DMS114 treated with DMSO at 0.1 percent for 48 hours (cell line): ENCODE measurements at regions not wholly inside any gene's neighbourhood (a gene's known extent, or its start where the extent isn't known, plus 50 kb on each side); places are given as distances from the start of the nearest gene placed in this dataset.
"Not testable (repeated sequence)": the region's sequence is repeated elsewhere in the genome, so short reads cannot be mapped to it uniquely, and the experiment has no call there.

Source experiments
- DNase-seq: peaks from one replicate; lab custom pipeline; 2025; ENCODE audit not compliant: unreplicated experiment; lab: John Stamatoyannopoulos, UW

DNA sequence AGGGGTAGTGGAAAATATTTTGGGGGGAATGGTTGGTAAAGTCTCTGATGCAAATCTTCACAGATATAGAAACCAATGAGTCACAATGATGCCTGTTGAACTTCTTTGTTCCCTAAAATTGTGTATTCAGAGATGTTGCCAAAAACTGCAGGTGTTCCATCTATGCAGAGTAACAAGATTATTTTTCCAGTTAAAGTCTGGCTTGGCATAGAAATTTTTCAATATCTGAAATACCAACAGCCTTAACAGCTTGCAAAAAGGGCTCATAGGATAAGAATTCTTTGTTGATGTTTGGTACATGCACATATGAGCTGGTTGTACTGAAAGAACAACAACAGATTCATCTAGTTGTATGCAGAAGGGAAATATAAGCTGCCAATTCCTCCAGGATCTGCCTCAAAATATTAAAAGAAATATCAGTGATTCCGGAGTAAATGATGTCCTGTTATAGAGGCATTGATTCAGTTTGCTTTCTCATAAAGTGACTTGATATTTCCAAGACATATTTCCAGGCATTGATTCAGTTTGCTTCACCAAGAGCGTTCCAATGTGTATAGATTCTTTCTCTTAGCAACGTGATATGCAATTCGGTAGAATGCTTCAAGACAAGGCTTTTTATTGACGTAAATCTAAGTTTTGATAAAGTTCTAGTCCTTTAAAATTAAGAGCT lies 564.4 kb downstream of the TMA16 start:
- no peak for DNase-seq

DNA sequence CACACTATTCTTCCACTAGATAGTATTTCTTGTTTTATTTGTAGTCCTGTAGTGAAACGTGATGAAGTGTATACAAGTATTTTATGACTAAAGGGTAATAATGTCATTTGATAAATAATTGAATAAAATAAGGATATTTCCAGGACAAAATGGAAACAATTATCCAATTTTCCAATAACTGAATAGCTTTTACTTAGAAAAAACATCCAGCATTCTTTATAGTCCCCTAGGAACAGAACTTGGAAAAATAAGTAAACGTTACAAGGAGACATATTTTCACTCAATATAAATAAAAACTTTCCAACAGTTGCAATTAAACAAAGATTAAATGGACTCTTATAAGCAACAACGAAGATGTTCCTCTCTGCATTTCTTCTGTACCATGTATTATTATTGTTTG lies 566.0 kb downstream of the TMA16 start:
- no peak for DNase-seq

DNA sequence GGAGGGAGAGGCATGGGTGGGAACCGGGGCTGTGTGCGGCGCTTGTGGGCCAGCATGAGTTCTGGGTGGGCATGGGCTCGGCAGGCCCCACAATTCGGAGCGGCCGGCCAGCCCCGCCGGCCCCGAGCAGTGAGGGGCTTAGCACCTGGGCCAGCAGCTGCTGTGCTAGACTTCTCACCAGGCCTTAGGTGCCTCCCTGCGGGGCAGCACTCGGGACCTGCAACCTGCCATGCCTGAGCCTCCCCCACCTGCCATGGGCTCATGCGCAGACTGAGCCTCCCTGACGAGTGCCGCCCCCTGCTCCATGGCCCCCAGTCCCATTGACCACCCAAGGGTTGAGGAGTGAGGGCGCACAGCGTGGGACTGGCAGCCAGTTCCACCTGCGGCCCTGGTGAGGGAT lies 573.9 kb downstream of the TMA16 start:
- DNase-seq, result no peak

DNA sequence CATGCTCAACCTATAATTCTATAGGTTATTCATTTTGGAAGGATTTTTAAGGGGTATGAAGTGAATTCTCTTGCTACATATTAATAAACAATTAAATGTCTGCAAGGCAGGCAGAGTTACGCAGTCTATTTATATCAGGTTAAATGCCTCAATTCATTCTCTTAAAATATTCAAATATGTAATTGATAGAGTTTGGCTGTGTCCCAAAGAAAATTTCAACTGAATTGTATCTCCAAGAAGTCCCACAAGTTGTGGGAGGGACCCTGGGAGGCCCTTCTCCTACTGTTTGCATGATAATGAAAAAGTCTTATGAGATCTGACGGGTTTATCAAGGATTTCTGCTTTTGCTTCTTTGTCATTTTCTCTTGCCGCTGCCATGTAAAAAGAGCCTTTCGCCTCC lies 576.1 kb downstream of the TMA16 start:
- DNase-seq, result no peak

DNA sequence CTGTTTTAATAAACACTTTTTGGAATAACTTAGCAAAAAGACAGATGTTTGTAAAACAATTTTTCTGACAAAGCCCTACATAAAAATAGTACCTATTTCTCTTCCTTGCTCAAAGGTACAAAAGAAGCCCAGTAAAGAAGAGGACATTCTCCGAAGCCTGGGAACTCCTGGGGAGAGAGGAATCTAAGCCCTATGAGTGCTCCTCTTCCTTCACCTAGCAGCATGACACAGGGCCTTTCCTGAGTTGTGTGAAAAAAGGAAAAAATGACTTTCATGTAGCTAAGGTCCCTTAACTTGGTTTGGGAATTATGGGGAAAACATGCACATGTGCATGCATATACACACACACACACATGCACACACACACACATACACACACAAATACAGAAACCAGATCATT lies 586.9 kb downstream of the TMA16 start:
- no peak for DNase-seq

DNA sequence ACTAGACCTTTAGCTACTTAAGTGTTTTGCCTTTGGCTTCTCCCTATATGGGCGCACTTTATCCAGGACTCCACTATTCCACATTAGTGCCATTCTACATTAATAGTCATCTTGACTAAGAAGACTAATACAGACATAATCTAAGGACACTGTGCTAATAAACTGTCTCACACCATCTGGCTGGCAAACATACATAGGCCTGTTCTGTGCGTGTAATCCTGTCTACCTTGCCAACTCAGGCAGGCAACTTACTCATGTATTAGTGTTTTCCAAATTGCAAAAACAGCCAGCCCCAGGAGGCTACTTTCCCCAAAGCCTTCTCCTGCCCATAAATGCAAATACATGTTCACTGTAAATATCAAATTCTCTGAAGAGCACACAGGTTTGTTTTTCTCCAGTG lies 587.3 kb downstream of the TMA16 start:
- no peak for DNase-seq

DNA sequence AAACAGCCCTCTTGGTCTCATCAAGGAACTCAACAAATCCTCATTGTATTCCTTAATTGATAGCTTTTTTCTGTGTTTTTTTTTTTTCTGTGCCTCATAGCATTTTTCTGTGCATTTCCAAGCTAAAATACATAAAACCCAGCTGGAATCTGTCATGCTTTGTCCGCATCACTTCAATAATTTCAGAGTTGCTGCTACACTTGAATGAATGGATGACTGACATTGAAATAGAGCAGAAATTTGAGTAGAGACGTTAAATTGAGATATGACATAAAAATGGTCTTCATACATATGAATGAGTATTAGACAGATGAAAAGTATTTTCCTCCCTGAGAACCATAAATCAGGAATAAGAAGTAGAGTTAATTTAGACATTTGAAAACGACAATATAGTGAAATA lies 593.2 kb downstream of the TMA16 start:
- DNase-seq, result no peak

DNA sequence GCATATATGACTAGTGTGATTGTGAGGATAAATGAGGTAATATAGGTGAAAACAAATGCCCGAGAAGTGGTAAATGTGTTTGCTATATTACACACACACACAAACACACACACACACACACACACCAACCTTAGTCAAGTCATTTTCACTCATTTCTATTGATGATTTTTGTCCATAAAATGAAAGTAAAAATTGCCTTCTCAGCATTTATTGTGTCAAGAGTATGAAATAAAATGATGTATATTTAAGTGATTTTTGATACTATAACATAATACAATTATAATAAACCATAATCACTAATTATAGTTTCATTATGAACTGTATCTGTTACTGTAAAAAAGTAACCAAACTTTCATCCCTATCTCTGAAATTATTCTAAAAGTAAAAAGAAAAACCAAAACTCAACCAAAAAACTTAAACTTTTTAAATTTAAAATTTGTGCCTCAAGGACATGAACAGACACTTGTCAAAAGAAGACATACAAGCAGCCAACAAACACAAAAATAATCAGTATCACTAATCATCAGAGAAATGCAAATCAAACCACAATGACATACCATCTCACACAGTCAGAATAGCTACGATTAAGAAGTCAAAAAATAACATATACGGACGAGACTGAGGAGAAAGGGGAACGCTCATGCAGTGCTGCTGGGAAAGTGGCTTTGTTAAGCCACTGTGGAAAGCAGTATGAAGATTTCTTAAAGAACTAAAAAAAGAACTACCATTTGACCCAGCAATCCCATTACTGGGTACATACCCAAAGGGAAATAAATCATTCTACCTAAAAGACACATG lies 601.0 kb downstream of the TMA16 start:
- DNase-seq, result no peak

DNA sequence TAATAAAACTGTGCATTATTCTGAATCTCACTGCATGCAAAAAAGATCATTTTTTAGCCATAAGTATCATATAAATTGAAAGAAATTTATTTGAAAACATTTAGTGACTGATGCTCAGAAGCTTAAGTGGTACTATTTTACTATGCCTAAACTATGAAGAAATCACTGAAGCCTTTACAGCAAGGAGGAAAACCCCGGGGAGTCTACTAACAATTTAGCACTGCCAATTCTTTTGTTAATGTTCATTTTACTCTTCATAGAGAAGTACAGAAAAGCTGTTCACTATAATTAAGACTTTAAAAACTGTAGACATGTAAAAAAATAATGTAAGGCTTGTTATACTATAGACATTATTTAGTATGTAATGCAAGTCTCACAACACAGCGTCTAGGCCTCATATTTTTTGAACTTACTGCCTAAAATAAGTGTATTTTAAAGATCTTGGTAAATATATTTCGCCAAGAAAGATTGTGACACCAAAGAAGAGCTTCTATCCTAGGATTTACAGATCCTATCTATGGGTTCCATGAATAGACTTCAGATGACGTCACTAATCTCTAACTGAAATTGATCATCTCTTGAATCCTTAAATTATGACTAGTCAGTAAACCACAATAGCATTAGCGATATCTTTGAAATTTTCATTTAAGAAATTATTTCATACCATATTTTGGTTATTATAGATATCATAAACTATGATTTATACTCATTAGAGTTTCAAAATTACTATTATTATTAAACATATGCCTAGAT lies 602.5 kb downstream of the TMA16 start:
- no peak for DNase-seq

DNA sequence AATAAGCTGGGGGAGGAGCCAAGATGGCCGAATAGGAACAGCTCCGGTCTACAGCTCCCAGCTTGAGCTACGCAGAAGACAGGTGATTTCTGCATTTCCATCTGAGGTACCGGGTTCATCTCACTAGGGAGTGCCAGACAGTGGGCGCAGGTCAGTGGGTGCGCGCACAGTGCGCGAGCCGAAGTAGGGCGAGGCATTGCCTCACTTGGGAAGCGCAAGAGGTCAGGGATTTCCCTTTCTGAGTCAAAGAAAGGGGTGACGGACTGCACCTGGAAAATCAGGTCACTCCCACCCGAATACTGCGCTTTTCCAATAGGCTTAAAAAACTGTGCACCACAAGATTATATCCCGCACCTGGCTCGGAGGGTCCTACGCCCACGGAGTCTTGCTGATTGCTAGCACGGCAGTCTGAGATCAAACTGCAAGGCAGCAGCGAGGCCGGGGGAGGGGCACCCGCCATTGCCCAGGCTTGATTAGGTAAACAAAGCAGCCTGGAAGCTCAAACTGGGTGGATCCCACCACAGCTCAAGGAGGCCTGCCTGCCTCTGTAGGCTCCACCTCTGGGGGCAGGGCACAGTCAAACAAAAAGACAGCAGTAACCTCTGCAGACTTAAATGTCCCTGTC lies 606.4 kb downstream of the TMA16 start:
- DNase-seq, result not testable (repeated sequence)

DNA sequence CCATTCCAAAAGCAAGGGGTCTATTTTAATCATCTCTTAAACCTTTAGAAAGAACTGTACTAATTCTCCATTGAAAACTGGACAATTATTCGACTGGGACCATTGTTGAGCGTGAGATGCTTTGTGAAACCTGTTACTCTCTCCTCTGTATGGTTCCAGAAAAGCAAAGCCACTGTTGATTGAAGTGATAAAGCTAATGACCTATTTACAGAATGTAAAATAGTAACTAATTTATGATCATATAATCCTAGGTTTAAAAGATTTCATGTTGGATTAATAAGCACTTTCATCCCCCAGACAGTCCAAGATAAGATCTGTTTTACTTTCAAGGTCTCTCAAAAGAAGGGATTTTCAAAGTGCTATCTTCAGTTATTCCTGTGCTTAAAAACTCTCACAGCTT lies 614.5 kb downstream of the TMA16 start:
- no peak for DNase-seq

DNA sequence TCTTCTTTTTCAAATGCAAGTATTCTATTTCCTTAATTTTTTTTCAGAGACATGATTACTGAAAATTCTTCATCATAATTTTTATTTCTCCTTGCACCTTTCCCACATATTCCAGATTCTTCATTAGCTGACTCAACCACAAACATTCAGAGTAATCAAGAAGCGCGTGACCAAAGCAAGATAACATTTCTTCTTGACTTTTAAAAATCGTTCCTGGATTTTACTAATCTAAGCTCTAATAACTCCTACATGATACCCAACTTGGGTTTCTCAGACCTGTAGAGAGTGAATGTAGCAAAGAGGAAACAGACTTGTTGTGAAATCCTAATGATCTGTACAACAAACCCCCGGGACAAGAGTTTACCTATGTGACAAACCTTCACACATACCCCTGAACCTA lies 615.0 kb downstream of the TMA16 start:
- DNase-seq, result no peak

DNA sequence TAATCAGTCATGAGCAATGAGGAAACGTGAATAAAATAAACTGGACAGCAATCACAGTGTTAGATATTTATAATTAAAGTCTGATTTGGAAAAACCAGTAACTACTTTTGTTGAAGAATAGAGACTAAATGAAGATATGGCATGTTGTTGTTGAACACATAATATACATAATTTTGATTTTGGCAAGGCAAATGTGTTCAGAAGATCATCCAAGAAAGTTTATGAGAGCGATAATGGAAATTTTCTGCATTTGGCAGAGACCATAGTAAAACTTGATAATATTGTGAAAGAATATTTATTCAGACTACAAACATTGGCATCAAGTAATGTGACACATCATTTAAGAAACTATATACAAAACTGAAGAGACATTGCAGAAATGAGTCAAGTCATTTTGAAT lies 620.7 kb downstream of the TMA16 start:
- DNase-seq, result no peak

DNA sequence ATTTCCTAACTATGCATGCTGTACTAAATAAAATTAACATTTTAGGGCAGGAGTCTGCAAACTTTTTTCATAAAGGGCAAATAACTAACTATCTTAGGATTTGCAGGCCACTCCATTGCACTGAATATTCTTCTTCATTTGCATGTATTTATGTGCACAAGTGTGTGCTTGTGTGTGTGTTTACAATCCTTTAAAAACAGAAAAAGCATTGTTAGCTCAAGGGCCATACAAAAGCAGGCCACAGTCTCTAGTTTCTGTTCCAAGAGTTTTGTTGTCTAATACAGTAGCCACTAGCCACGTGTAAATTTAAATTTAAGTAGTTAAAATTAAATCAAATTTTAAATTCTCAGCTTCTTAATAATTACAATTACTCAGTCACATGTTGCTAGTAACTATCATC lies 621.8 kb downstream of the TMA16 start:
- DNase-seq, result no peak

DNA sequence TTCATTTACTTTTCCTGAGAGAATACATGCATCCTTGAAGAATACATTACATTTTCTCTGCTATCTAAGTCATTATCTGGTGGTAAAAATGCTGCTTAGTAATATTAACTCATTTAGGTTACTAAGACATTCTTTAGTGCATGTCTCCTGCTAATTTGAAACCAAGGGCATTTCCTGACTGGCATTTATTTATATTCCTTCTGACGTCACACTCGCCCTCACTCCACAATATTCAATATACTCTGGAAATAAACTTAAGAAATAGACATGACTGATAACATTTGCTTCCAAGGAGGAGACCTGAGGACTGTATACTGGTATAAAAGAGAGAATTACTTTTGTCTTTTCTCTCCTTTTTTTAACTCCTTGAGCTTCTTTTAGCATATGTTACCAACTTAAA lies 619.5 kb upstream of the SMIM31 start:
- no peak for DNase-seq

DNA sequence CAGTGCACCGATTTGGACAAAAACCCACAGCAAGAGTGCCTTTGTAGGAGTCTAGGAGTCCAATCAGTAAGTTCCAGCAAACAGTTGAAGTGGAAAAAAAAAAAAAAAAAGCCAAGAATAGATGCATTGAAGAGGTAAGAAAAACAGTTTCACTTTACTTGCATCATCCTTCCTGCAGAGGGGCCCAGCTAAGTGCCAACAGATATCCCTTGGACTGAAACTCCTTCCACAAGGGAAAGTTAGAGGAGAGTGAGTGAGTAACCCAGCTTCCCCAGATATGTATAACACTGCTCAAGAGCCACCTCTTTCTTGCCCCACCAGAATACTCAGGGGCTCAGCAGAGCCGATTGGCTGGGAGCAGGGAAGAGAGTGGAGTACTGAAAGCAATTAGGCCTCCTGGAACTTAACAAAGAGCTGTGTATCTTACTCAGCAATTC lies 617.7 kb upstream of the SMIM31 start:
- no peak for DNase-seq

DNA sequence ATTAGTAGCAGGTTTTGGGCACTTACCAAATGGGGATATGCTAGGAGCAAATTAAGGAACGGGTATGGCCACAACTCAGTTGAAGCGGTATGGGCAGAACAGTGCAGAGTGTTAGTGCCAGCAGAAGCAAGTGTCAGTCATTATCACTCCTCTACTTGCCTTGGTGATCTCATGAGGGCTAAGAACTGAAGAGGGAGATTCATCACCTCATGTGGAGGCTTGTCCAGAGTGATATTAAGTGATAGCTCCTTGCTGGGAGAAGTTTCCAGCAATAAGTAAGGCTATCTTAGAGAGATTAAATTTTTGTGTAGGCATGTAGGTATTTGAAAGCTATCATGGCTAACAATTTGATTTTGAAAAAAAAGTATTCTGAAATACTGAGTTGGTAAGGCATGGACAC lies 615.4 kb upstream of the SMIM31 start:
- DNase-seq, result no peak

DNA sequence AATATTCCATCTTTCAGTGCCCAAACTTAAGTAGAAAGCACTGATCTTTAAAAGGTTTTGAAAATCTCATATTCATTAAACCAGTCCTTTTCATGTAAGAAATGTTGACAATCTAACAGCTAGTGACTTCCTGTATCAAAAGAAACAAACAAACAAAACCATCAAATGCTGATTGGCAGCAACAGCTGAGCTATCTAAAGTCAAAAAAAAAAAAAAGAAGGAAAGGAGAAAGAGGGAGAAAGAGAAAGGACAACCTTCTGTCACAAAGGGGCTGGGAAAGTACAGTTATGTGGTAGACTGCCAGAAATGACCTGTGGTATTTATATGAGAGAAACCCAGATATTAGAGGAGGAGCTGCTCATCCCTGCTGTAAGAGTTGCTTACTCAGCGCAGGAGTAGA lies 614.6 kb upstream of the SMIM31 start:
- DNase-seq, result no peak

DNA sequence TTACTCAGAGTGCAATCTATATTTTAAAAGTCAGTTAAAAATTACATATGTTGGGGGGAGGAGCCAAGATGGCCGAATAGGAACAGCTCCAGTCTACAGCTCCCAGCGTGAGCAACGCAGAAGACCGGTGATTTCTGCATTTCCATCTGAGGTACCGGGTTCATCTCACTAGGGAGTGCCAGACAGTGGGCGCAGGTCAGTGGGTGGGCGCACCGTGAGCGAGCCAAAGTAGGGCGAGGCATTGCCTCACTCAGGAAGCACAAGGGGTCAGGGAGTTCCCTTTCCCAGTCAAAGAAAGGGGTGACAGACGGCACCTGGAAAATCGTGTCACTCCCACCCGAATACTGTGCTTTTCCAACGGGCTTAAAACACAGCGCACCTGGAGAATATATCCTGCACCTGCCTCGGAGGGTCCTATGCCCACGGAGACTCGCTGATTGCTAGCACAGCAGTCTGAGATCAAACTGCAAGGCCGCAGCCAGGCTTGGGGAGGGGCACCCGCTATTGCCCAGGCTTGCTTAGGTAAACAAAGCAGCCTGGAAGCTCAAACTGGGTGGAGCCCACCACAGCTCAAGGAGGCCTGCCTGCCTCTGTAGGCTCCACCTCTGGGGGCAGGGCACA lies 612.1 kb upstream of the SMIM31 start:
- not testable (repeated sequence) for DNase-seq

DNA sequence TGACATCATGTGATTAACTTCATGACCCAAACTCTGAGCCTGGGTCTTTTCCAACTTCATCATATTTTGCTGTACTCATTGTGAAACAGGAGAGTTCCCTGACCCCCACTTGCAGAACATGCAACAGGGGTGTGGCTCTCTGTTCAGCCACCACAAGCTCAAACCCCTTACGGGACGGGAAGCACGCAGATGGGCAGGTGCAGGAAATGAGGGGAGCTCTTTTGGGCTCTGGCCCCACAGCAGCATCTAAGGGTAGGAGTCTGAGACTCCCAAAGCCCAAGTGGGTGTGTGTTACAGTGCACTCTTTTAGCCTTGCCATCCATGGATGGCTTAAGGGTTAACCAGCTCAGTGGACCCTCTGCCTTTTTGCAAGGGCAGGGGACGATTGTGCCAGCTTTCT lies 599.5 kb upstream of the SMIM31 start:
- DNase-seq, result no peak

DNA sequence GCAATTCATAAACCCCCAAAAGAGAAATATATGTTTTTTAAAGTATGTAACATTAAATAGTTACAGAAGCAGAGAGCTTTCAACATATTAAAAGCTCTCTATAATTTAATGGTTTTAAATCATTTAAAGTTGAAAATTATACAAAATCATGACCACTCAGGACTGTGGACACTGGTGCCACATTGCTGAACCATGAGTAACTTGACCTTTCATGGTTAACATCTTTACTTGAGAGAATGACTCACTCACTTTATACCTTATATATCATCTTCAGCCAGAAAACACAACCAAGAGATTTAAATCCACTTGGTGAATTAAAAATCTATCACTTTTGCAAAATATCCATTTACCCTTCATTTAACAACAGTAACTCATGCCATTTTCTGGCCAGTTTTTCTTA lies 584.3 kb upstream of the SMIM31 start:
- no peak for DNase-seq
